Islet precursor cell (in vitro differentiated cells): ENCODE measurements at regions not wholly inside any gene's neighbourhood (a gene's known extent, or its start where the extent isn't known, plus 50 kb on each side); places are given as distances from the start of the nearest gene placed in this dataset.
A peak's percentile ranks its signal among the peaks of the same experiment; 100 is the strongest.

Experiments used
- DNase-seq: peaks from one replicate; pipeline ENCODE4 v3.0.0-alpha.2; 2018

DNA sequence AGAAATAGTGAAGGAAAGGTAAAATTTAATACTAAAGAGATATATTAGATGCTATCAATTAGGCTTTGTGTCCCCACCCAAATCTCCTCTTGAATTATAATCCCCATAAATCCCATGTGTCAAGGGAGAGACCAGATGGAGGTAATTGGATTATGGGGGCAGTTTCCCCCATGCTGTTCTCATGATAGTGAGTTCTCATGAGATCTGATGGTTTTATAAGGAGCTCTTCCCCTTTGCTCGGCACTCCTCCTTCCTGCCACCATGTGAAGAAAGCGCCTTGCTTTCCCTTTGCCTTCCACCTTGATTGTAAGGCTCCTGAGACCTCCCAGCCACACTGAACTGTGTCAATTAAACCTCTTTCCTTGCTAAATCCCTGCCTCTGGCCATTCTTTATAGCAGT lies 697.0 kb upstream of the RGMB start:
- no peak for DNase-seq

DNA sequence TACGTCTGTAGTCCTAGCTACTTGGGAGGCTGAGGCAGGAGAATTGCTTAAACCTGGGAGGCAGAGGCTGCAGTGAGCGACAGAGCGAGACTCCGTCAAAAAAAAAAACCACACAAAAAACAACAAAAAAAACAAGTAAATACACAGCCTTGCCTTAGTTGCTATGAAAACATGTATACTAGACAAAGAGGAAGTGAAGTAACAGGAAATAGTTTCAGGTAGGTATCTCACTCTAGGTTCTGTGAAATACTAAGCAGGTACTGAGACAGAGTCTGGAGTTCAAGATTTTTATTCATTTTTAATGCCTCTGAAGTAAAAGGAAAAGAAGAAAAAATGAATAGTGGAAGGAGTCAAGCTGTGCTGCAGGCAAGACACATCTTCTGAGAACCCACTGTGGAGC lies 687.9 kb upstream of the RGMB start:
- no peak for DNase-seq

DNA sequence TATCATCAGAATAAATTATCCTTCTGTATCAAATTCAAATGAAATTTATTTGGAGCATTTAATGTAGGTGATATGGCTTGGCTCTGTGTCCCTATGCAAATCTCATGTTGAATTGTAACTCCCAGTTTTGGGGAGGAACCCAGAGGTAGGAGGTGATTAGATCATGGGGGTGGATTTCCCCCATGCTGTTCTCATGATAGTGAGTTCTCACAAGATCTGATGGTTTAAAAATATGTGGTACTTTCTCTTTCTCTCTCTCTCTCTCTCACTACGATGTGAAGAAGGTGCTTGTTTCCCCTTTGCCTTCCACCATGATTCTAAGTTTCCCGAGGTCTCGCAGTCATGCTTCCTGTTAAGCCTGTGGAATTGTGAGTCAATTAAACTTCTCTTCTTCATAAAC lies 678.4 kb upstream of the RGMB start:
- DNase-seq, result no peak

DNA sequence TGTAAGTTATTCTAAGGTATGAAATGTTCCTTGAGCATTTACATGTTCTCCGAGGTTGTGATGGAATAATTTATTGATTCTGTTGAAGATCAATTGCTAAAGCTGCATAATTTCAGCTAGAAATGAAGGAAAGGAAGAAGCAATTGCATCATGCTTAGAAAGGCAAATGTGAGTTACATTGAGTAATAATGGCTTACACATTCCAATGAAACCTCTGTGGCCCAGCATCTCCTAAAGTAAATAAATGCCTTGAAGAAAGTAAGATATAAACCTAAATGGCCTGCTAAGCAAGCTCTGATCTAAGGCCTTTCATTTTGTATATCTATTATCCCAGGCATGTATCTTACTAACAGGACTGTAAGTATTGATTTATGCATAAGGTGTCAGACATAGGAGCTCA lies 677.3 kb upstream of the RGMB start:
- DNase-seq, result no peak

DNA sequence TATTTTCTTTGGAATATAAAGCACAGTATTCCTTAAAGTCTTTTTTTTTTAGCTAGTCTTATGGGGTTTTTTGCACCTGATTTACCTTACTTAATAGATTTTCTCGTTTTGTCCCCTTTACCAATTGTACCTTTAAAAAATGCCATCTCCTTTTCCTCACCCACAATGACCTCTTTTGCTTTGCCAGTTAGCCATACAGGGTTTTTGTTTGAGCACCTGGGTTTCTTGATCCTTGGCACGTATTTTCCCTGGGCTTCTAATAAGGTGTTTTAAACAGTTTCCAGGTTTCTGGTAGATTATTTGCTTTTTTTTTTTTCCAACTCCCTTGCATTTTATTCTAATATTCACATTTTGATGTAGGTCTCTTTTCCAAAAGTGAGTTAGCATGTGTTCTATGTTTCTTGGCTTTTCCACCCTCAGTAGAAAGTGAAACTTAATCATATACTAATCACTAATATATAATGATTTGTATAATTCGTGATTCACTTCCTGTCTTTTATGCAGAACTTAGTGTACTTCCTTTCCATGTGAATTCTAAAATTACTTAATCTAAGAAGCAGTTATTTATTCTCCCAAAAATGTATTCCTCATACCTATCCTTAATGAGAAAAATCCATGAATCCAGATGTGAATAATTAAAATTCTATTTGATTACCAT lies 673.9 kb upstream of the RGMB start:
- no peak for DNase-seq

DNA sequence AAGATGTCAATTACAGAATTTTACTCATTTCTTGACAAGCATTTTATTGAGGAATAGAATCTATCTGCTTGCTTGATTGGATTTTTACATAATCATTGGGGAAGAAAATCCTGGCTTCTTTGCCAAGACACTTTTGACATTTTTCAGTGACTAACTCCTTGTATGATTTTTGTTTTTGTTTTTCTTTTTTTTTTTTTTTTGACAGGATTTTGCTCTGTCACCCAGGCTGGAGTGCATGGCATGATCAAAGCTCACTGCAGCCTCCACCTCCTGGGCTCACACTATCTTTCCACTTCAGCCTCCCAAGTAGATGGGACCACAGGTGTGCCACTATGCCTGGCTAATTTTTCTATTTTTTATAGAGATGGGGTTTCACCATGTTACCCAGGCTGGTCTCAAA lies 672.3 kb upstream of the RGMB start:
- no peak for DNase-seq

DNA sequence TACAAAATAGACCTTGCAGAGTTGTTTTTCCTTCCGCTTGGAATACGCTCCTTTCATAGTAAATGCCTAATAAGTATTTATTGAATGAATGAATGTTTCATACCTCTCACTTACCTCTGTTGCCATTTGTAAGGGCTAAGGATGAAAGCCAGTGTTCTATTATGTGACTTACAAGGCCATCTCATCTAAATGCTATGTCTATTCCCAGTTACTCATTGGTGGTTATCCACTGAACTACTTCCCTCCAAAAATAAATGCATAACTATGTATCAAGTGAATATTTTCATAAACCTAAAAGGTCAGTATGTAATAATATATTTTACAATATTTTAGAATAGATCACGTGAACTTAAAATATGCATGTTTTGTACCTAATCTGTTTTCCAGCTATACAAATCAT lies 670.5 kb upstream of the RGMB start:
- no peak for DNase-seq

DNA sequence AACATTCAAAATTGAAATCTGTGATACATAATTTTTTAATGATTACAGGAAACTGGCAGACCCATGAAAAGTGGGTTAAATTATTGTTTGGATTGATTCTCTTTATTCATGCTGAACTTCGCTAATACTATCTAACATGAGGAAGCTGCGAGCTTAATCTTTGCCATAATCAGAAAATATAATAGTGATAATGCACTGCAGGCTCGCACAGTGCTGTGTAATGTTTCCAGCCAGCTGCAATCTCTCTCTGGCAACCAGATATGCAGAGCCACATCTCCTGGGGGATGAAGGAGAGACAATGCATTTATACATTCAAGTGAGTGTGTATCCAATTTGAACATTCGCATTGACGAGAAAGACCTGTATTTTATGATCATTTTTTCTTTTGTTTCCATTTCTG lies 669.7 kb upstream of the RGMB start:
- DNase-seq, result no peak

DNA sequence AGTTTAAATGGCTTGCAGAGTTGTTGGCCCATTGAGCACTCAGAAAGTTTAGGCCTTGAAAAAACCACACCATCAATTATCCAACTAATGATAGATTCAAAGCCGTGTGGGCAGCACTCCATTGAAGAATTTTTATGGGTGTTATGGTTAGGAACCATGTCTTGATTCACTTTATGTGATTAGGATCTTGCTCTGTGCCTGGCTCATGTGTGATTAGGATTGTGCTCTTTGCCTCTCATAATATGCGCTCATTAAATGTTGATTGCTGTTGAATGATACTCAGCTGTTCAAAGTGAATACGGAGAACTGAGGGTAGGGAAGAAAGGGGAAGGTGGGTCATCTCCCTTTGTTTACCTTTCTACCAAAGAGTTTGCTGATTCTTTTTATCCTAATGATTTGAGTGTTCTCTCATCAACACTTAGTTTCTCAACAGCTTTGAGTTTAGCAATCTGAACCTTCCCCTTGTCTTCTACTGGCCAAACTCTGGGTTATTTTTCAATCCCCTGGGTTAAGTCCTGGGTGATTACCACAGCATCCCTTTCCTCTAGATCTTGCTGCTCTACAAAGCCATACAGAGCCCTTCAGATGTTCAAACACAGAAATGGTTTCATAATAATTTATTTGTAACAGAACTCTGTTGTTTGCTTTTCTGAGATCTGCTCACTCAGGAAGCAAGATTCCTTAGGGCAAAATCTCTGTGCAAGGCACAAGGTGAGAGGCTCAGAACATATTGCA lies 668.8 kb upstream of the RGMB start:
- no peak for DNase-seq

DNA sequence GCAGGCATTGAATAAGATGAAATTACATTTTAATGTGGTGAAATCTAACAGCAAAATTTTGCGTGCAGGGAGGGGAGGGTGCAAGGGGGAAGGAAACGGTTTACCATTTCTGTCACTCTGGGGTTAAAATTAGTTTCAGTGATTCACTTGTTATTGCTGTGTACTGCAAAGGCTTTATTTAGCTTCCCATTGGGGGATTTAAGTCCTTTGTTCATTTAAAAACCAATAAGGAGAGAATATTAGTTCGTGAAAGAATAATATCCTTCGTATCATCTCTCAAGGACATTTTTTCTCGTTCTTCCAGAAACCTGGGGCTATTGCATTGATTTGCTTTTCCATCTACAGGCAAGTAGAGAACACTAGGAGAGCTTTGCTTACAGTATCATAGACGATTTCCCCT lies 667.8 kb upstream of the RGMB start:
- no peak for DNase-seq

DNA sequence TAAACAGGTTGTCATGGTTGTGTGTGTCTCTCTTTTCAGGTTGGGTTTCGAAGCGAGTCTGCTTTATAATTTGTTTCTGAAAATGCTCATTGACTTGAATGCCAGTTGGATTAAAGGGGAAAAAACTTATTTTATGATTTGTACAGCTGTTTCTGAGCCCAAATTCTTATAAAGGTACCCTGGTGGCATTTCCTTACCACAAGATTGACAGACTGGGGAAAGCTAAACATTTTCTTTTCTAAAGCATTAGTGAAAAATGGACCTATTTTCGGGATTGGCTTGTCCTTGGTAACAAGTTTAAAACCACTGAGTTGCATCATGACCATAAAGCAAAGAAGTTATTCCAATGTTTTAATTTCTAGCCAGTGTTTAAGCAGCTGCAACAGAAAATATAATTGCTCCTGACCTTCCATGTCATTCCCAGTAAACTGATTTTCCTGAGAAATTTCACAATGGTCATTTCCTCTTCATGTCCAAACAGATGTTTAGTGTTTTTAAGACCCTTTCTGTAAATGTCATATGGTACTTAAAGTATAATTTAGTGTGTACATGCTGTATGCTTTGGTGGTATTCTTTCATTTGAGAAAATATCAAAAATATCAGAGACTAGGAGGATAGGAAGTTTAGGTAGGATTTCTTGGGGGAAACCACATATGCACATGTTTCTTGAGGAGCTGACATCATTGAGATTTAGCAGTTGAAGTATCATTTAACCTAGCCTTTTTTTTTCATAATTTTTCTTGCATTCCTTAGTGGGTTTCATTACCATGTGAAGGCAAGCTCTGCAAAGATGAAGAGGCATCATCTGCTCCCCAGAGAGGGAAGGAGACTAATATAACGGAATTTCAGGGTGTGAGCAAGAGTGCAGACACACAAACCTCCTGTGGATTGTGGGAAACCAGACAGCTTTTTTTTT lies 667.1 kb upstream of the RGMB start:
- no peak for DNase-seq

DNA sequence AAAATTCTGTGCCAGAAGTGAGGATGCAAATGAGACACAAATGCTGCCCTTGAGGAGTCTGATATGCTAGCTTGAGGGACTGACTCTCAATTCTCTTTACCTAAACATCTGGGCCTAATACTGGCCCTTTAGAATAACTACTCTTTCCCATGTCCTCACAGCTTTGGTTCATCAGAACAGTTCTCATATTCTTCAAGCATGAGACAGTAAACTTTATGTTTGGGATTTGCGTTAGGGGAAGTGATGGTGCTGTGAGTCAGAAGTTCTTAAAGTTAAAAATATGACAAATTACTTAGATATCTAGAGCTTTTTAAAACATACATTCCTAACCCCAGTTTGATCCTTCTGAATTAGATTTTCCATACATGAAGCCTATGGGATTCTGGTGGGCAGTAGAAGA lies 665.0 kb upstream of the RGMB start:
- DNase-seq, result no peak

DNA sequence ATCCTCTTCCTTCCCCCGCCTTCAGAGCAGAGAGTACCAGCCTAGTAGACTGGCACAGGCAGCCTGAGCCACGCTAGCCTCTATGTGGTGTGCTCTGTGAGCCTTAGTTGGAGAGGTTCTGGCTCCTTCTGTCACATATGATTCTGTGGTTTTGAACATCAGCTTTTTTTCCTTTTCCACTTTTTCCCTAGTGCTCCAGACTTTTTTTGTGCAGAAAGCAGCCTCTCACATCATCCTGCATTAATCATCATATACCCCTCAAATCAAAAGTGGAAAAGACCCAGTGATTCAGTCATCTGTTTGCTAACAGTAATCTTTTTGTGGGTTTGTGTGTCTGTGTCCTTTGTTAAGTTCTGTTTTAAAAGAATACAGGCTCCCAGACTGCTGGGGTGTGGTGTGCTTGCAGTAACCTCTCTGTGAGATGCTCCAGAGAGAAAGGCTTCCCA lies 663.9 kb upstream of the RGMB start:
- no peak for DNase-seq

DNA sequence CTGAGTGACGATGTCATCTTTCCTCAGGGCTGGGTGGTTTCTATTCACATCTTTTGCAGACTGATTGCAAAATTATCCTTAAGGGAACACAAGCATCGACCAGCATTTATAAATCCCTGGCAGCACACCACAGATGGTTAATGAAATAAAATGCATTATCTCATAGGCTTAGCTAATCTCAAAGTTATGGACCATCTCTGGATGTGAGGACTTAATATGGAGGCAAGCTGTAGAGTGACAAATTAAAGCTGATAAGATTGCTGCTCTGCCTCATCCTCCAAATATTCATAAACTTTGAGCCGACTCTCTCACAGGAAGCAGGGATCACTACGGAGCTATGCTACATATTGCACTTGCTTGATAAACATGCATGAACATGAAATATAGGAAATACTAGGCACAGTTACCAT lies 663.2 kb upstream of the RGMB start:
- no peak for DNase-seq

DNA sequence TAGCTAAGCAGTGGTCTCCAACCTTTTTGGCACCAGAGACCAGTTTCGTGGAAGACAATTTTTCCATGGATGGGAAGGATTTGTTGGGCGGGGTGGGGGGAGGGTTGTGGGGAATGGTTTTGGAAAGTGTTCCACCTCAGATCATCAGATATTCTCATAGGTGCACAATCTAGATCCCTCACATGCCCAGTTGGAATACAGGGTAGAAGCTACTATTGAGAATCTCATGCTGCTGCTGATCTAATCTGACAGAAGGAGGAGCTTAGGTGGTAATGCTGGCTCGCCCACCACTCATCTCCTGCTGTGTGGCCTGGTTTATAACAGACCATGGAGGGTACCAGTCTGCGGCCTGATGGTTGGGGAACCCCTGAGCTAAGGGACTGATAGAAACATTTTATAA lies 662.7 kb upstream of the RGMB start:
- DNase-seq, result no peak

DNA sequence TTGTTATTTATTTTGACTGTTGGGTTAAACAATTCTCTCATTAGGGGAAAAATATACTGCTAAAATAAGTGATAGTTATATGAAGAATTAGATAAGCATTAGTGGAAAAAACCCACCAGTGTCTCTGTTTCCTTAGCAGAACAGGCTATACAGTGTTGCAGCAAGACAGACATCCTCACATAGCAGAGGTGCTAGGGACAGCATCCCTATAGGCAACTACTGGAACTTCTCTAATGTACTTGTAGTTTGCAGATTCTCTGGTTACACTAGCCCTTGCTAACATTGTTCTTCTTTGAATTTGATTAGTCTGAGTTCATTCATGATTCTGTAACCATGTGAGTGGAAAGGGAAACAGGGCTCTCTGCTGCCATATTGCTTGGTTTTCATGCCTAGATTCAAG lies 661.8 kb upstream of the RGMB start:
- DNase-seq, result no peak

DNA sequence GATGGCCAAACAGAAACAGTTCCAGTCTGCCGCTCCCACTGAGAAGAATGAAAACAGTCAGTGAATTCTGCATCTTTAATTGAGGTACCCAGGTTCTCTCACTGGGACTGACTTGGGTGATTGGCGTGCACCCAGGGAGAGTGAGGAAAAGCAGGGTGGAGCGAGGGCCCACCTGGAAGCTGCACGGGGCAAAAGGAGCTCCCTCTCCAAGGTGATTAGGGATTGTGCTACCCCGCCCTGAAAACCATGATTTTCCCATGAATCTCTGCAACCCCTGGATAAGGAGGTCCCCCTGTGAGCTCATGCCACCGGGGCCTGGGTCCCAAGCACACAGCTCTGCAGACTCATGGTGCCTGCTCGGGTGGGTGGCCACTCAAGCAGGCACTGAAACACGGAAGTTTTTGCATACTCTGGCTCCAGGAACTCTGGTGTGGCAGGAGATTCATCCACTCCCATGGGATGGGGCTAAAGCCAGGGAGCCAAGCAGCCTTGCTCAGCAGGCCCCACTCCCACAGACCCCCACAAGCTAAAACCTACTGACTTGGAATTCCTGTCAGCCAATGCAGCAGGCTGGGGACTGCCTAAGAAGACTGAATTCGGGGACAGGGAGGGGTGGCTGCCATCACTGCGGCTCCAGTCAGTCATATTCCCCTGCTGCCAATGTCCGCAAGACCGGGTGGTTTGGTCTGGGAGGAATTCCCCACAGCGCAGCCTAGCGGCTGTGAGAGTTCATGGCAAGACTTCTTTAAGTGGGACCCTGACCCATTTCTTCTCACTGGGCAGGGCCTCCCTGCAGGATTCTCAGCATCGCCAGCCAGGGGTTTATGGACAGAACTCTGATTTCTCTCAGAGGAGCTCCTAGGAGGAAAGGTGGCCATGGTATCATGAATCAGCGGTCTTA lies 652.2 kb upstream of the RGMB start:
- DNase-seq, result peak; percentile 52

DNA sequence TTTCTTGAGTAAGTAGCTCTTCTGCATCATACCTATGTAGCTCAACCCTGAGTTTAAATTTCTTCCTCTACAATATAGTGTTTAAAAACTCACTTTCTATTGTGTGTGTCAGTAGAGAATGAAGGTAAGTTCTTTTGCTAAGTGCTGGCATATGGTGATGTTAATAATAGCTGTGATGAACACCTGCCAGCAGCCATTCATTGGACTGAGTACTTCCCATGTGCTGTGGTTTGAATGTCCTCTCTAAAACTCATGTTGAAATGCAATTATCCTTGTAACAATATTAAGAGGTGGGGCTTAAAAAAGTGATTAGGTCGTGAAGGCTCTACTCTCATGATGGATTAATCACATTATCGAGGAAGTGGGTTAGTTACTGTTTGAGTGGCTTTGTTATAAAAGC lies 645.2 kb upstream of the RGMB start:
- no peak for DNase-seq

DNA sequence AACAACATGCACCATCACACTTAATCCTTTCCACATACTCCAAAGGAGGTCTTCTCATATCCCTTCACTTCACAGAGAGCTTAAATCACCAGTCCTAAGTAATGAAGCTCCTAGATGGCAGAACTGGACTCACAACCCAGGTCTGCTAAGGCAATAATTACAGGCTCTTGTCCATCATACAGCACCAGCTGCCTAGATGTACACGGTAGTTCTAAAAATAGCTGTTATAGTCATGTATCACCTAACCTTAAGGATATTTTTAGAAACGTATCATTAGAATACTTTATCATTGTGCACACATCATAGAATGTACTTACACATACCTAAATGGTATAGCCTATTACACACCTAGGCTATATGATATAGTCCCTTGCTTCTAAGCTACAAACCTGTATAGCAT lies 644.6 kb upstream of the RGMB start:
- DNase-seq, result no peak

DNA sequence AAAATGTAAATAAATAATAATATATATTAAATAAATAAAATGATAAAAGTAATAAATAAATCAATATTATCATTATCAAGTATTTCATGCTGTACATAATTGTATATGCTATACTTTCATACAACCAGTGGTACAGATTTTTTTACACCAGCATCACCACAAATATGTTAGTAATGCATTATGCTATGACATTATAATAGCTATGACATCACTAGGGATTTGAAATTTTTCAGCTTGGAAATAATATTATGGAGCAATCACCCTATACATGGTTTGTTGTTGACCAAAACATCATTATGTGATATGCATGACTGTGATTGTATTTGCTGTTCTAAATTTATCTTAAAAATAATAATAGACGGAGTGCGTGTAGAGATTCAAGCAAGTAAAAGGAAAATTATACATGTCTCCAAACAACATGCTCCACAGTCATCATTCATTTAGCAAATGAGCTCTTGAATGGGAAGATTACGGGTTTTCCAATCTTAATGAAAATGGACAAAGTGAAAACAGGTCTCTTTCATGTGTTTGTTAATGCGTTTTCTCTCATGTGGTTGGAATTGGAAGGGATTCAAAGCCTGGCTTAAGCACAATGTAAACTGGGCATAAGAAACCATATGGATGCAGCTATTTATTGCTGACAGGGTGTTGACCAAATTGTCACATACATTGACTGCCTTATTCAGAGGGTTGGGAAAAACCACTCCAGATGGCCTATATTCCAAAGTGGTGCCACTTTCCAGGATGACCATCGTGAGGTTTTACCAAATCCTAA lies 643.0 kb upstream of the RGMB start:
- DNase-seq, result no peak

DNA sequence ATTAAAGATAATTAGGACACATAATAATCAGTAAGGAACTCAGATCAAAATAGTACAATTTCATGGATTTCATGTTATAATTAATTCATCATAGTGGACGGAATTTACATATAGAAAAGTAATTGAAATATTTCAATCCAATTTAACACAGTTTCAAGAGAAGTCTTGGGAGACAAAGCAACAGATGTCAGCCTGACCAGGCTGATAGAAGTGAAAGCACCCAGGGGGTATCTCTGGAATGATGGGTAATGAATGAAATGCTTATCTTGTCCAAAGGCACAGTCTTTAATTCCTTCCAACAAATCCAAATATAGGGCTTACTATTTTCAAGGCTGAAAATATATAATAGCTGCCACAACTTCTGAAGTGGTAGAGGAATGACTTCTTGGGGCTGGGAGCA lies 629.3 kb upstream of the RGMB start:
- no peak for DNase-seq

DNA sequence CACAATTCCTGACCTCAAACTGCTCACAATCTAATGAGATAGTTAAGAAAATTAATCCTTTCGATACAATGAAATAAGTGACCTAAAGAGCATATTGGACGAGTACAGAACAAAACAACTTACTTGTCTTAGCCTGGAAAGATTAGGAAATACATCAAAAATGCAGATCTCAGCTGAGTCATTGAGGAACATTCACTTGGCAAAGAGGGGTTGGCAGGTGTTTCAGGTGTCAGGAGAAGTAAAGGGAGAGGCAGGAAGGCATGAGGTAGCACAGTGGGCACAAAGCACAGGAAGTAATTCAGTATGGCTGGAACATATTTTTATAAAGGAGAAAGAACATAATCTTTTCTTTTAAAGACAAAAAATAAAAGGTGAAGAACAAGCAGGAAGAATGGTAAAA lies 628.8 kb upstream of the RGMB start:
- no peak for DNase-seq
